GM10266 (cell line): ENCODE measurements at regions not wholly inside any gene's neighbourhood (a gene's known extent, or its start where the extent isn't known, plus 50 kb on each side); places are given as distances from the start of the nearest gene placed in this dataset.

Source experiments
- DNase-seq: peaks from one replicate; pipeline ENCODE4 v3.0.0; 2012; ENCODE audit errors: extremely low spot score
- CTCF ChIP-seq: IDR thresholded peaks from 2 replicates; pipeline ENCODE4 v1.5.1; 2012; ENCODE audit warnings: mild to moderate bottlenecking, low read depth; ENCODE audit not compliant: control insufficient read depth, insufficient read depth; ENCODE audit errors: missing control alignments

- TF ChIP-seq CTCF = no peak
- DNase-seq = no peak
Measured at GRCh38 chr2:14543284-14543683, 89.2 kb upstream of the LRATD1 start.

GRCh38 chr2:14544247-14544646 is 88.3 kb upstream of the LRATD1 start:
- no peak for TF ChIP-seq CTCF
- no peak for DNase-seq

GRCh38 chr2:14547830-14548229 is 84.7 kb upstream of the LRATD1 start:
- TF ChIP-seq CTCF = no peak
- no peak for DNase-seq

- no peak for DNase-seq
Measured at GRCh38 chr2:14550658-14551057, 81.9 kb upstream of the LRATD1 start.

GRCh38 chr2:14551069-14551468 is 81.4 kb upstream of the LRATD1 start:
- no peak for DNase-seq
- TF ChIP-seq CTCF = no peak

More at GRCh38 chr2:14550658-14551057, 81.9 kb upstream of the LRATD1 start:
- TF ChIP-seq CTCF = no peak

- DNase-seq = no peak
- no peak for TF ChIP-seq CTCF
Measured at GRCh38 chr2:14552286-14552685, 80.2 kb upstream of the LRATD1 start.

- no peak for TF ChIP-seq CTCF
- no peak for DNase-seq
Measured at GRCh38 chr2:14552818-14553217, 79.7 kb upstream of the LRATD1 start.
